ENCODE measurements at regions not wholly inside any gene's neighbourhood (a gene's known extent, or its start where the extent isn't known, plus 50 kb on each side); places are given as distances from the start of the nearest gene placed in this dataset.
"Not testable (repeated sequence)": the region's sequence is repeated elsewhere in the genome, so short reads cannot be mapped to it uniquely, and the experiment has no call there.

DNA sequence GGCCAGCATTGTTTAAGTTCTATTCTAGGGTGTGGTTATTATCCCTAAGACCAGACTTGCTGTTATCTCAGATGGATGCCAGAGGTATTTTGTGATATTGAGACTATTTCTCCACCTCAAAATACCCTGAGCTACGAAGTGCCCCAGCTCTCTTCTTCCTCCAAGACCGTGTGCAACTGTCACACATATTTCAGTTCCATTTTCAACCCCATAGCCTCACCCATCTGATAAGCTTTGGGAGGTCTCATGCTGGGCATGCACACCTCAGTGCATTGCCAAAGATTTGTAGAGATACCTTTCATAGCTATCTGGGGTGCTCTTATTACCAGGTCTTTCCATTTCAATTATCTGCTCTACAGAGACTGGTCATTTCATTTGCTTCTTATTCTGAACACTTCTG is 815.8 kb upstream of the EYS start:
- H3K36me3 ChIP-seq, result no peaks in the 10 kb centered on the region
- TF ChIP-seq POLR2AphosphoS5 (IDR thresholded peaks at IDR 0.05) (no peak), POLR2A (IDR thresholded peaks at IDR 0.05) (no peak)
- 83% methylated on average over 2 of the region's 2 CpGs for WGBS
- no peak overlapping the region for H3K4me3 ChIP-seq
- H3K4me1 ChIP-seq (replicated peaks), result no peaks in the 10 kb centered on the region
- intact Hi-C loops (cut with DNase I), result no loop called here
- H3K9me3 ChIP-seq, result no peaks in the 10 kb centered on the region
- H3K27me3 ChIP-seq (replicated peaks; ENCODE audit: insufficient read depth), result no peaks in the 10 kb centered on the region
- no peak for DNase-seq (ENCODE audit: low spot score)
- H3K27ac ChIP-seq, result no peak overlapping the region

DNA sequence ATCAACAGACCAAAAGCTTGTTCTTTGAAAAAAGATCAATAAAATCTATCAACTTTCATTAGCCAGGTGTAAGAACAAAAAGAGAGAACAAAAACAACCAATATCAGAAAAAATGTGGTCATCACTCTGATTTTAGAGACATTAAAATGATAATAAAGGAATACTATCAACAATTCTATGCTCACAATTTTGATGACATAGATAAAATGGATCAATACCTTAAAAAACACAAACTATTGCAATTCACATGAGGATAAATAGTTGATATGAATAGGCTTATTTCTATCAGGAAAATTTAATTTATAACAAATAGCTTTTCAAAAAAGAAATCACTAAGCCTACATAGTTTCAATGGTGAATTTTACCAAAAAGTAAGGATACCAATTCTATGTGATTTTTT is 809.4 kb upstream of the EYS start:
- H3K27me3 ChIP-seq (replicated peaks; ENCODE audit: insufficient read depth), result no peaks in the 10 kb centered on the region

DNA sequence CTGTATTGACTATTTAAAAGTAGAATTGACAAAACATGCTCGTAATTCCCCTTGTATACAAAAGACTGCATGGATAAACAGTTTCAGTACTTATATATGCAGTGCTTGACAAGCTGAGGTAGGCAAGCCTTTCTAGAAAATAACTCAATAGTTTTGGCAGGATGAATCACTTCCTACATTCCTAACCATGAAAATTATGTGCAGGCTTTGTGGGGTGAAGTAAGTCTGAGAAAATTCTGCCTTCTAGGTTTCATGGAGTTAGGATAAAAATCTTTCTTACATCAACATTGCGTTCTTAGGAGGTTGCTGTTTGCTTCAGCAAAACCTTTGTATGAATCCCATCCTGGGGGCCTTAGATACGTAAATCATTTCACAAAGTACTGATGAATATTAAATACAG is 801.4 kb upstream of the EYS start:
- Histone ChIP-seq H3K4me3 (no peak overlapping the region), H3K9me3 (no peaks in the 10 kb centered on the region), H3K27ac (no peak overlapping the region), H3K36me3 (no peaks in the 10 kb centered on the region), H3K27me3 (replicated peaks; ENCODE audit: insufficient read depth) (no peaks in the 10 kb centered on the region), H3K4me1 (replicated peaks) (no peaks in the 10 kb centered on the region)
- intact Hi-C loops (cut with DNase I), result no loop called here
- no peak for TF ChIP-seq POLR2AphosphoS5 (IDR thresholded peaks at IDR 0.05)
- TF ChIP-seq, protein P1, sequence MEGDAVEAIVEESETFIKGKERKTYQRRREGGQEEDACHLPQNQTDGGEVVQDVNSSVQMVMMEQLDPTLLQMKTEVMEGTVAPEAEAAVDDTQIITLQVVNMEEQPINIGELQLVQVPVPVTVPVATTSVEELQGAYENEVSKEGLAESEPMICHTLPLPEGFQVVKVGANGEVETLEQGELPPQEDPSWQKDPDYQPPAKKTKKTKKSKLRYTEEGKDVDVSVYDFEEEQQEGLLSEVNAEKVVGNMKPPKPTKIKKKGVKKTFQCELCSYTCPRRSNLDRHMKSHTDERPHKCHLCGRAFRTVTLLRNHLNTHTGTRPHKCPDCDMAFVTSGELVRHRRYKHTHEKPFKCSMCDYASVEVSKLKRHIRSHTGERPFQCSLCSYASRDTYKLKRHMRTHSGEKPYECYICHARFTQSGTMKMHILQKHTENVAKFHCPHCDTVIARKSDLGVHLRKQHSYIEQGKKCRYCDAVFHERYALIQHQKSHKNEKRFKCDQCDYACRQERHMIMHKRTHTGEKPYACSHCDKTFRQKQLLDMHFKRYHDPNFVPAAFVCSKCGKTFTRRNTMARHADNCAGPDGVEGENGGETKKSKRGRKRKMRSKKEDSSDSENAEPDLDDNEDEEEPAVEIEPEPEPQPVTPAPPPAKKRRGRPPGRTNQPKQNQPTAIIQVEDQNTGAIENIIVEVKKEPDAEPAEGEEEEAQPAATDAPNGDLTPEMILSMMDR (IDR thresholded peaks at IDR 0.05), result no peak
- no peak for TF ChIP-seq POLR2A (IDR thresholded peaks at IDR 0.05)
- 39% methylated on average over 3 of the region's 3 CpGs for WGBS
- DNase-seq (ENCODE audit: low spot score), result no peak

More for the DNA sequence above, 809.4 kb upstream of the EYS start:
- H3K4me3 ChIP-seq, result no peak overlapping the region
- H3K27ac ChIP-seq, result no peak overlapping the region
- intact Hi-C loops (cut with DNase I), result no loop called here
- no peak for DNase-seq (ENCODE audit: low spot score)
- TF ChIP-seq POLR2AphosphoS5 (IDR thresholded peaks at IDR 0.05) (no peak), POLR2A (IDR thresholded peaks at IDR 0.05) (no peak)
- TF ChIP-seq, protein P1 (IDR thresholded peaks at IDR 0.05), result no peak
- no peaks in the 10 kb centered on the region for H3K36me3 ChIP-seq
- H3K9me3 ChIP-seq, result no peaks in the 10 kb centered on the region
- no peaks in the 10 kb centered on the region for H3K4me1 ChIP-seq (replicated peaks)

DNA sequence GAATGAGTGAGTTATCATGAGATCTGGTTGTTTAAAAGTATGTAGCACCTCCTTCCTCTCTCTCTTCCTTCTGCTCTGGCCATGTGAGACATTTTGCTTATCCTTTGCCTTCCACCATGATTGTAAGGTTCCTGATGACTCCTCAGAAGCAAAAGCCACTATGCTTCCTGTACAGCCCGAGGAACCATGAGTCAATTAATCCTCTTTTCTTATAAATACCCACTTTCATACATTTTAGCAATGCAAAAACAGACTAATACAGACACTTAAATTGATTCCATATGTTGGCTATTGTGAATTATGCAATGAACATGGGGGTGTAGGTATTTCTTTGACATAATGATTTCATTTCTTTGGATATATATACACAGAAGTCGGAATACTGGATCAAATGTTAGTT is 792.8 kb upstream of the EYS start:
- 93% methylated on average over 2 of the region's 2 CpGs for WGBS
- Histone ChIP-seq H3K4me1 (replicated peaks) (no peaks in the 10 kb centered on the region), H3K27ac (no peak overlapping the region), H3K27me3 (replicated peaks; ENCODE audit: insufficient read depth) (no peaks in the 10 kb centered on the region), H3K9me3 (no peaks in the 10 kb centered on the region), H3K4me3 (no peak overlapping the region), H3K36me3 (no peaks in the 10 kb centered on the region)
- DNase-seq (ENCODE audit: low spot score), result no peak
- TF ChIP-seq POLR2A (IDR thresholded peaks at IDR 0.05), result no peak
- TF ChIP-seq, protein P1 (IDR thresholded peaks at IDR 0.05), result no peak
- TF ChIP-seq POLR2AphosphoS5 (IDR thresholded peaks at IDR 0.05), result no peak
- intact Hi-C loops (cut with DNase I), result no loop called here

DNA sequence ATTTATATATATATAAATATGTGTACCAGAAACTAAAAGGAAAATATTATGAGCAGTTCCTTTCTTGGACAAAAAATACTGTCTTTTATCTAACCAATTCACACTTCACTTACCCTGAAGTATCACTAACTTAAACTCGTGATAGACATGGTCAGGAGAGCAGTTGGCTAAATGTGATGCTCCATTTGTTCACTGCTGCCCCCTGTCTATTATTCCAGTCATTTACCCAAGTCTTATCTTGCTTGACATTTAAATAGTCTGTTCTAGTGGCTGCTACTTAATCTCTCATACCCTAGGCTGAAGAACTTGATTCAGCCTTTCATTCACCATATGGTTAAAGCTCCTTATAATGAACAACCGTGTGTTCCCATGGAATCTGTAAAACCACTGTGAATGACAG is 789.6 kb upstream of the EYS start:
- TF ChIP-seq POLR2A (IDR thresholded peaks at IDR 0.05), result no peak
- TF ChIP-seq, protein P1 (IDR thresholded peaks at IDR 0.05), result no peak
- no peak for TF ChIP-seq POLR2AphosphoS5 (IDR thresholded peaks at IDR 0.05)

DNA sequence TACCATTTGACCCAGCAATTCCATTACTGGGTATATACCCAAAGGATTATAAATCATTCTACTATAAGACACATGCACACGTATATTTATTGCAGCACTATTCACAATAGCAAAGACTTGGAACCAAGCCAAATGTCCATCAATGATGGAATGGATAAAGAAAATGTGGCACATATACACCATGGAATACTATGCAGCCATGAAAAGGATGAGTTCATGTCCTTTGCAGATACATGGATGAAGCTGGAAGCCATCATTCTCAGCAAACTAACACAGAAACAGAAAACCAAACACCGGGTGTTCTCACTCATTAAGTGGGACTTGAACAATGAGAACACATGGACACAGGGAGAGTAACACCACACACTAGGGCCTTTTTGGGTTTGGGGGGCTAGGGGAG is 787.6 kb upstream of the EYS start:
- H3K9me3 ChIP-seq; H3K4me3 ChIP-seq; H3K27ac ChIP-seq; DNase-seq (ENCODE audit: low spot score); H3K27me3 ChIP-seq (replicated peaks; ENCODE audit: insufficient read depth); H3K4me1 ChIP-seq (replicated peaks); intact Hi-C loops (cut with DNase I); H3K36me3 ChIP-seq: not testable (repeated sequence)
- 76% methylated on average over 2 of the region's 2 CpGs for WGBS

More for the DNA sequence above, 789.6 kb upstream of the EYS start:
- WGBS, result 26% methylated on average over 2 of the region's 2 CpGs
- DNase-seq (ENCODE audit: low spot score), result no peak
- Histone ChIP-seq H3K9me3 (no peaks in the 10 kb centered on the region), H3K27me3 (replicated peaks; ENCODE audit: insufficient read depth) (no peaks in the 10 kb centered on the region), H3K27ac (no peak overlapping the region), H3K4me3 (no peak overlapping the region), H3K36me3 (no peaks in the 10 kb centered on the region), H3K4me1 (replicated peaks) (no peaks in the 10 kb centered on the region)
- intact Hi-C loops (cut with DNase I), result no loop called here

All from prostate gland (tissue), 2 donors.